Caco-2 (cell line): ENCODE measurements at regions not wholly inside any gene's neighbourhood (a gene's known extent, or its start where the extent isn't known, plus 50 kb on each side); places are given as distances from the start of the nearest gene placed in this dataset.

Experiments
- BruUV-seq: library from RNA; stranded (reverse); fragments of 400-500 nt; replicated peaks from 2 replicates; lab custom pipeline; 2021; lab: Mats Ljungman, UMichigan
- CTCF ChIA-PET: fragments of 300-600 bp; sonication (Branson Sonifier 250); formaldehyde crosslinking; loops from one replicate; lab custom pipeline; 2022; ENCODE audit warnings: antibody characterized with exemption; lab: Charles Lee
- POLR2A ChIA-PET: fragments of 300-600 bp; sonication (Branson Sonifier 250); formaldehyde crosslinking; loops from one replicate; lab custom pipeline; 2022; ENCODE audit warnings: antibody characterized with exemption; lab: Charles Lee
- DNase-seq, 2 experiments: peaks; one replicate each; pipeline versions ENCODE4 v3.0.0 to v3.0.0-alpha.2; 2020 to 2022
- H3K27me3 ChIP-seq: replicated peaks from 2 replicates; pipeline ENCODE4 v1.6.0; 2011; ENCODE audit warnings: low read length; ENCODE audit not compliant: control insufficient read depth, insufficient read depth
- H3K36me3 ChIP-seq: 2 replicates; pipeline ENCODE4 v1.5.1; 2011; ENCODE audit warnings: low read length; ENCODE audit not compliant: control insufficient read depth, insufficient read depth
- H3K4me1 ChIP-seq: fragments of 250-450 bp; sonication (Bioruptor Pico); 2 replicates; pipeline ENCODE4 v1.5.1; 2020; ENCODE audit warnings: mild to moderate bottlenecking
- H3K4me3 ChIP-seq: 2 replicates; pipeline ENCODE4 v1.5.1; 2011; ENCODE audit warnings: low read depth, mild to moderate bottlenecking, control low read depth, low read length
- H3K9me3 ChIP-seq: fragments of 250-450 bp; sonication (Bioruptor Pico); 2 replicates; pipeline ENCODE4 v1.5.1; 2020; ENCODE audit warnings: mild to moderate bottlenecking, moderate library complexity
- H3K27ac Mint-ChIP-seq: one replicate; pipeline ENCODE4 v1.8.0; 2022; ENCODE audit warnings: mixed read lengths; ENCODE audit not compliant: unreplicated experiment
- H3K27me3 Mint-ChIP-seq: one replicate; pipeline ENCODE4 v1.8.0; 2022; ENCODE audit warnings: mixed read lengths; ENCODE audit not compliant: insufficient read depth, unreplicated experiment
- H3K36me3 Mint-ChIP-seq: one replicate; pipeline ENCODE4 v1.8.0; 2022; ENCODE audit warnings: mild to moderate bottlenecking, mixed read lengths; ENCODE audit not compliant: insufficient read depth, unreplicated experiment
- H3K4me1 Mint-ChIP-seq: one replicate; pipeline ENCODE4 v1.8.0; 2022; ENCODE audit warnings: low read depth, mixed read lengths; ENCODE audit not compliant: unreplicated experiment
- H3K4me3 Mint-ChIP-seq: one replicate; pipeline ENCODE4 v1.8.0; 2022; ENCODE audit warnings: mild to moderate bottlenecking, moderate library complexity, mixed read lengths; ENCODE audit not compliant: unreplicated experiment
- H3K9me3 Mint-ChIP-seq: one replicate; pipeline ENCODE4 v1.8.0; 2022; ENCODE audit warnings: mixed read lengths; ENCODE audit not compliant: unreplicated experiment
- CTCF ChIP-seq, 2 experiments: fragments of 200-600 bp in 1 of 2; IDR thresholded peaks; 1 replicate in 1 of 2; 2 replicates in 1 of 2; pipeline versions ENCODE4 v1.5.1 to v1.8.0; 2011 to 2022; ENCODE audit warnings: antibody characterized with exemption in 1 of 2, control low read depth in 1 of 2, inconsistent platforms in 1 of 2, low read depth in 1 of 2, low read length in 1 of 2, mild to moderate bottlenecking in 1 of 2, moderate library complexity in 1 of 2; ENCODE audit not compliant: insufficient read depth in 1 of 2, severe bottlenecking in 1 of 2, unreplicated experiment in 1 of 2
- intact Hi-C: fragments of 100-400 bp; cut with micrococcal nuclease; formaldehyde crosslinking; loops from one replicate; pipeline ENCODE4 v1.10.0; 2022; ENCODE audit not compliant: unreplicated experiment

- no peaks in the 10 kb centered on the region for H3K9me3 Mint-ChIP-seq
- POLR2A ChIA-PET, result no interaction called here
Observed at GRCh38 chr2:58494071-58494501, 253.0 kb upstream of the FANCL start.

GRCh38 chr2:58484629-58485028 is 243.5 kb upstream of the FANCL start:
- intact Hi-C loops, result no loop called here
- H3K4me1 ChIP-seq, result no peaks in the 10 kb centered on the region
- no peak for TF ChIP-seq CTCF (IDR thresholded peaks at IDR 0.05; ENCODE audit: insufficient read depth in 1 of 2, low read depth in 1 of 2, low read length in 1 of 2, severe bottlenecking in 1 of 2, unreplicated experiment in 1 of 2)
- H3K36me3 ChIP-seq, result no peaks in the 10 kb centered on the region
- Mint-ChIP-seq H3K4me1 (no peaks in the 10 kb centered on the region), H3K9me3 (peaks cover 17% of the 10 kb centered on the region), H3K27me3 (peaks cover 7% of the 10 kb centered on the region), H3K27ac (no peak overlapping the region), H3K4me3 (no peak overlapping the region), H3K36me3 (no peaks in the 10 kb centered on the region)
- no TSS peak for BruUV-seq
- CTCF ChIA-PET, result no interaction called here
- no peak for DNase-seq
- POLR2A ChIA-PET, result no interaction called here
- no peak overlapping the region for H3K4me3 ChIP-seq
- no peaks in the 10 kb centered on the region for H3K9me3 ChIP-seq
- H3K27me3 ChIP-seq, result no peaks in the 10 kb centered on the region

More at GRCh38 chr2:58494071-58494501, 253.0 kb upstream of the FANCL start:
- DNase-seq, result no peak
- H3K36me3 ChIP-seq, result no peaks in the 10 kb centered on the region
- H3K36me3 Mint-ChIP-seq, result no peaks in the 10 kb centered on the region
- H3K4me1 ChIP-seq, result no peaks in the 10 kb centered on the region
- no peak overlapping the region for H3K27ac Mint-ChIP-seq
- H3K27me3 Mint-ChIP-seq, result peaks cover 2% of the 10 kb centered on the region
- H3K4me1 Mint-ChIP-seq, result no peaks in the 10 kb centered on the region
- H3K4me3 Mint-ChIP-seq, result no peak overlapping the region
- BruUV-seq, result no TSS peak
- no peak for TF ChIP-seq CTCF (IDR thresholded peaks at IDR 0.05; ENCODE audit: insufficient read depth in 1 of 2, low read depth in 1 of 2, low read length in 1 of 2, severe bottlenecking in 1 of 2, unreplicated experiment in 1 of 2)
- no peaks in the 10 kb centered on the region for H3K27me3 ChIP-seq
- intact Hi-C loops, result no loop called here
- H3K4me3 ChIP-seq, result no peak overlapping the region
- CTCF ChIA-PET, result no interaction called here
- H3K9me3 ChIP-seq, result no peaks in the 10 kb centered on the region

- peaks cover 7% of the 10 kb centered on the region for H3K27me3 Mint-ChIP-seq
- H3K4me1 Mint-ChIP-seq, result no peaks in the 10 kb centered on the region
- Histone ChIP-seq H3K36me3 (no peaks in the 10 kb centered on the region), H3K9me3 (no peaks in the 10 kb centered on the region), H3K27me3 (no peaks in the 10 kb centered on the region), H3K4me3 (no peak overlapping the region), H3K4me1 (no peaks in the 10 kb centered on the region)
- H3K9me3 Mint-ChIP-seq, result peaks cover 17% of the 10 kb centered on the region
- H3K4me3 Mint-ChIP-seq, result no peak overlapping the region
- DNase-seq, result no peak
- no peaks in the 10 kb centered on the region for H3K36me3 Mint-ChIP-seq
- intact Hi-C loops, result no loop called here
- ChIA-PET POLR2A (no interaction called here), CTCF (no interaction called here)
- BruUV-seq, result no TSS peak
- no peak for TF ChIP-seq CTCF (IDR thresholded peaks at IDR 0.05; ENCODE audit: insufficient read depth in 1 of 2, low read depth in 1 of 2, low read length in 1 of 2, severe bottlenecking in 1 of 2, unreplicated experiment in 1 of 2)
- no peak overlapping the region for H3K27ac Mint-ChIP-seq
Observed at GRCh38 chr2:58484221-58484620, 243.1 kb upstream of the FANCL start.
